ENCODE measurements at regions not wholly inside any gene's neighbourhood (a gene's known extent, or its start where the extent isn't known, plus 50 kb on each side); places are given as distances from the start of the nearest gene placed in this dataset.
A peak's percentile ranks its signal among the peaks of the same experiment; 100 is the strongest.

DNA sequence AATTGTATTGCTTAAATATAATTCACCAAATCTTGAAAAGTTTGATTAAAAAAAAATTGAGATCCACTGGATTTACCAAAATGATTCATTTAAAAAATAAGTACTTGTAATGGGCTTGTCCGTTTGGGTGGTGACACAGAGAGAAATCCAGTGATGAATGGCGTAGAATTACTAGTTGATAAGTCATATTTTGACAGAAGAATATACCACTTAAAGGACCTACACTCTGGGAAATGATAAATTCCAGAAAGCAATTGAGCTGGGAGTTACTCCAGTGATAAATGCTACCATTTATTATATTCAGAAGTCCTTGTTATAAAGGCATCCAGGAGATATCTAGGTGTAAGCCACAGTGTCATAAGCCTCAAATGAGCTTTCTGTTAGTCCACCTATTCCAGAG, 141.8 kb upstream of the CFAP20DC start:
- TF ChIP-seq CTCF (IDR thresholded peaks at IDR 0.05), result no peak
- DNase-seq, result no peak
- H3K4me3 ChIP-seq, result no peak overlapping the region
- H3K4me1 ChIP-seq (ENCODE audit: low read depth), result no peaks in the 10 kb centered on the region
- intact Hi-C loops (cut with DNase I, micrococcal nuclease), result no loop called here
- H3K9me3 ChIP-seq, result no peaks in the 10 kb centered on the region
- ATAC-seq, result no peak
- no peaks in the 10 kb centered on the region for H3K36me3 ChIP-seq (ENCODE audit: low read depth)

DNA sequence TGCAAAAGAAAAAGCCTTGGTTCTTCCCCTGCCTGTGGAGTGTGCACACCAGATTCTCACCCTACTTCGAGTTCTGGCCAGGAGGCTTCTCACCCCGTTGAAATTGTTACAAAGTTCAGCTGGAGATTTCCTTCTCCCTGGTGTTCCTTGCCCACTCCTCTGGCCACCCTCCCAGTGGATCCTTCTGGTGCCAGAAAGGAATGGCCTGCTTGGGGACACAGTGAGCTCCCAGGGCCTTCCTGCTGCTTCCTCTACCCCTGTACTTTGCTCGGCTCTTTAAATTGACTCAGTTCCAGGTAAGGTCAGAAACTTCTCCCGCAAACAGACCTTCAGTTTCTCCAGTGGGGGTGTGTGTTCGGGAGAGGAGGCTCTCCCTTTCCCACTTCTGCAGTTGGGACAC, 140.1 kb upstream of the CFAP20DC start:
- H3K9me3 ChIP-seq, result no peaks in the 10 kb centered on the region
- no peaks in the 10 kb centered on the region for H3K4me1 ChIP-seq (ENCODE audit: low read depth)
- H3K4me3 ChIP-seq, result no peak overlapping the region
- no peaks in the 10 kb centered on the region for H3K36me3 ChIP-seq (ENCODE audit: low read depth)
- ATAC-seq, result peak; percentile 21
- DNase-seq, result no peak
- TF ChIP-seq CTCF (IDR thresholded peaks at IDR 0.05), result no peak
- intact Hi-C loops (cut with DNase I, micrococcal nuclease), result no loop called here

- H3K9me3 ChIP-seq, result no peaks in the 10 kb centered on the region
- ATAC-seq, result peak; percentile 31
- H3K4me1 ChIP-seq (ENCODE audit: low read depth), result no peaks in the 10 kb centered on the region
- TF ChIP-seq CTCF (IDR thresholded peaks at IDR 0.05), result no peak
- intact Hi-C loops (cut with DNase I, micrococcal nuclease), result no loop called here
- no peak overlapping the region for H3K4me3 ChIP-seq
- DNase-seq, result peak in 2 of 3 donors; percentile 5 to 51
- H3K36me3 ChIP-seq (ENCODE audit: low read depth), result no peaks in the 10 kb centered on the region
Observed at GRCh38 chr3:59189526-59189925, 139.7 kb upstream of the CFAP20DC start.

DNA sequence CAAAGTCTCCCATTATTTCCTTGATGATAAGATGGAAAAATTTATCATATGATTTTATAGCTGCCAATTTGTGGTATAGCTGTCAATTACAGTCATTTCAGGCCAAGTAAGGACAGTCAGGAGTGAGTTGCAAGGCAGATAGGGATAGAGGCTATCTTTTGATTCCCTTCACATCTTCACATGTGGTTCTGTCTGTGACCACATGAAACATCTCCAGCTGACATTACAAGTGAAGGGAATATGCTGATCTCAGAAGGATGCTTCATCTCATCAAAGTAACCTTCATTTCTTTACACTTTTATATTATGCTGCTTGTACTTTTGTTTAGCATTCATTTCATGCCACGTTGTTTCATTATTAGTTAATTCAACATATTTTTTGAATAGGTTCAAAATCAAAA, 136.9 kb upstream of the CFAP20DC start:
- TF ChIP-seq CTCF (IDR thresholded peaks at IDR 0.05), result no peak
- Histone ChIP-seq H3K36me3 (ENCODE audit: low read depth) (no peaks in the 10 kb centered on the region), H3K4me3 (no peak overlapping the region), H3K9me3 (no peaks in the 10 kb centered on the region), H3K4me1 (ENCODE audit: low read depth) (no peaks in the 10 kb centered on the region)
- no peak for DNase-seq
- intact Hi-C loops (cut with DNase I, micrococcal nuclease), result no loop called here
- ATAC-seq, result no peak

- TF ChIP-seq CTCF (IDR thresholded peaks at IDR 0.05), result no peak
- intact Hi-C loops (cut with DNase I, micrococcal nuclease), result no loop called here
- DNase-seq (no peak), ATAC-seq (no peak)
- Histone ChIP-seq H3K4me1 (ENCODE audit: low read depth) (no peaks in the 10 kb centered on the region), H3K9me3 (no peaks in the 10 kb centered on the region), H3K36me3 (ENCODE audit: low read depth) (no peaks in the 10 kb centered on the region), H3K4me3 (no peak overlapping the region)
Observed at GRCh38 chr3:59185591-59186369, 136.0 kb upstream of the CFAP20DC start.

Data from mucosa of descending colon (tissue), 3 donors.